LNCaP clone FGC (cell line): ENCODE measurements at regions not wholly inside any gene's neighbourhood (a gene's known extent, or its start where the extent isn't known, plus 50 kb on each side); places are given as distances from the start of the nearest gene placed in this dataset.

Source experiments
- DNase-seq: peaks from one replicate; pipeline ENCODE4 v3.0.0-alpha.2; 2011; ENCODE audit warnings: low read depth
- H3K4me3 ChIP-seq: 2 replicates; pipeline ENCODE4 v1.5.1; 2011; ENCODE audit warnings: mild to moderate bottlenecking, low read depth, low read length, control low read depth
- TF ChIP-seq, protein P1 (sequence below): IDR thresholded peaks from 2 replicates; pipeline ENCODE4 v1.5.1; 2012; ENCODE audit warnings: mild to moderate bottlenecking; ENCODE audit not compliant: control insufficient read depth, insufficient read depth; ENCODE audit errors: extremely low read depth

DNA sequence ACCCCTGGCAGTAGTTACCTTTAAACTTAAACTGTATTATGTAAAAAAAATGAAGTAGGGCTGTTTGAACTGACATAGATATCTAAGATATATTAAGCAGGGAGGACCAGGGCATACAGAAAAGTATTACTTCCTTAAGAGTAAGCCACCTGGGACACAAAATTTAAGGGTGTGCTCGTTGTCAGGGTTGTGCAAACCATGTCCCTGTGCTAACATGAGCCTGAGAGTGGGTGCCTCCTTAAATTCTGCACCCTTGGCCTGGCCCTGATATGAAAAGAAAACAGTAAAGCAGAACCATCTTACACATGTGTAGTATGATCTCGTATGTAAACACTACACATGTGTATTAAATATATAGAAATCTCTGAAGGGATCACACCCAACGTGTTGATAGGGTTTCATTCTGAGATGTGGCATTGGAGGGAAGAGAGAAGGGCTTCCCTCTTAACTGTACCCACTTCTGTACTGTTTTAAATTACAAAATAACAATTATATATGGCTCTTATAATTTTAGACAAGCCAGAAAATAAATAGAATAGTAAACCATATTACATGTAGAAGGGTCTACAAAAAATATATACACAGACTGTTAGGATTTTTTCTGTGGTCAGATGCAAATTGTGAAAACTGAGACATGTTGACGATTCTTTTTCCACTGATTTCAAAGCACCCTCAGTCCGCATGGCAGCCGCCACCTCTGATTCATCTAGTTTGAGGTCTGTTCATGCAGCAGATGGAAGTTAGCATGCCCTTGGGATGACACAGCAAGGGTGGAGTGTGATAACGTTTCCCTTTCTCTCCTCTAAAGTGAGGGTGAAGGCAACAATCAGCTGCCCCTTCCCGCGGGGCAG lies 400.8 kb upstream of the PROK2 start:
- TF ChIP-seq, protein P1, sequence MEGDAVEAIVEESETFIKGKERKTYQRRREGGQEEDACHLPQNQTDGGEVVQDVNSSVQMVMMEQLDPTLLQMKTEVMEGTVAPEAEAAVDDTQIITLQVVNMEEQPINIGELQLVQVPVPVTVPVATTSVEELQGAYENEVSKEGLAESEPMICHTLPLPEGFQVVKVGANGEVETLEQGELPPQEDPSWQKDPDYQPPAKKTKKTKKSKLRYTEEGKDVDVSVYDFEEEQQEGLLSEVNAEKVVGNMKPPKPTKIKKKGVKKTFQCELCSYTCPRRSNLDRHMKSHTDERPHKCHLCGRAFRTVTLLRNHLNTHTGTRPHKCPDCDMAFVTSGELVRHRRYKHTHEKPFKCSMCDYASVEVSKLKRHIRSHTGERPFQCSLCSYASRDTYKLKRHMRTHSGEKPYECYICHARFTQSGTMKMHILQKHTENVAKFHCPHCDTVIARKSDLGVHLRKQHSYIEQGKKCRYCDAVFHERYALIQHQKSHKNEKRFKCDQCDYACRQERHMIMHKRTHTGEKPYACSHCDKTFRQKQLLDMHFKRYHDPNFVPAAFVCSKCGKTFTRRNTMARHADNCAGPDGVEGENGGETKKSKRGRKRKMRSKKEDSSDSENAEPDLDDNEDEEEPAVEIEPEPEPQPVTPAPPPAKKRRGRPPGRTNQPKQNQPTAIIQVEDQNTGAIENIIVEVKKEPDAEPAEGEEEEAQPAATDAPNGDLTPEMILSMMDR: no peak
- no peak overlapping the region for H3K4me3 ChIP-seq
- DNase-seq: no peak

DNA sequence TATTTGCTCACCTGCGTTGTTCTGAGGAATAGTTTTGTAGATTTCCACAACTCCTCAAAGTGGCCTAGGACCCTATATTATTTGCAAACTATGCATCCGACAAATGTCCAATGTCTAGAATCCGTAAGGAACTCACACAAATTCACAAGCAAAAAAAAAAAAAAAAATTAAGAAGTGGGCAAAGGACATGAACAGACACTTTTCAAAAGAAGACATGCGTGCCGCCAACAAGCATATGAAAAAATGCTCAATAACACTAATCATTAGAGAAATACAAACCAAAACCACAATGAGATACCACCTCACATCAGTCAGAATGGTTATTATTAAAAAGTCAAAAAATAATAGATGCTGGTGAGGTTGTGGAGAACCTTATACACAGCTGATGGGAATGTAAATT lies 398.5 kb upstream of the PROK2 start:
- no peak overlapping the region for H3K4me3 ChIP-seq
- TF ChIP-seq, protein P1: no peak
- DNase-seq: no peak

DNA sequence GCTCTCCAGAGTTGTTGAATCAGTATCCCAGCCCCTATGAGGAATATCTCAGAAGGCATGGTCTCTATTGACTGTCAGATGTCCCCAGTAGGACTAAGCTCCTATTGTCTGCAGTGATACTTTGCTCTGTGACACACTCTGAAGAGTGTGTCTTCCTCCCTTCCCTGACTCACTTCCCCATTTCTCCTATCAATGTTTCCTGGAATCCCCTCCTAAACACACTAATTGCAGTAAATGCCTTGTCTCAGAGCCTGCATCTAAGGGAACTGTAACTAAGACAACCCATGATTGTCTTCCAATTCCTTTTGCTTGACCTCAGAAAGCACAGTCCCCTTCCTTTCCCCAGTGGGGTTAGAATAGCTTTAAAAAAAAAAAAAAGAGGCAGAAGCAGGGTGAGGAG lies 397.3 kb upstream of the PROK2 start:
- H3K4me3 ChIP-seq: no peak overlapping the region
- TF ChIP-seq, protein P1: no peak
- DNase-seq: no peak

DNA sequence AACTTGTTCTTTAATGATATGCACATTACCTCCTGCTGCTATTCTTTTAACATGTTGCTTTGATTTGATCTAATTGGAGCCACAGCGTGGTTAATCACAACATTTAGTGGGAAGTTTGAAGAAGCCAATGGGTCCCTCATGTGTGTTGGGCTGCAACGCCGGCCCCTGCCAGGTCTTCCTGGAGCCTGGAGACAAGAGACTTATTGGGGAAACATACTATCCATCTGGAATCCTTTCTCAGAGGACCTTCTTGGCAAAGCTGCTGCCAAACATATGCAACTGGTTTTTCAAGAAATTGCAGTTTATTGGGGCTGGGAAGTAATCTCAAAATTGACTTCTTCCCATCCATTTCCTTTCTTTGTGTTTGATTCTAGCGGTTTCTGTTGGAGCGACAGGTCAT lies 396.3 kb upstream of the PROK2 start:
- peak; percentile 27 for DNase-seq
- no peak overlapping the region for H3K4me3 ChIP-seq
- TF ChIP-seq, protein P1: no peak

DNA sequence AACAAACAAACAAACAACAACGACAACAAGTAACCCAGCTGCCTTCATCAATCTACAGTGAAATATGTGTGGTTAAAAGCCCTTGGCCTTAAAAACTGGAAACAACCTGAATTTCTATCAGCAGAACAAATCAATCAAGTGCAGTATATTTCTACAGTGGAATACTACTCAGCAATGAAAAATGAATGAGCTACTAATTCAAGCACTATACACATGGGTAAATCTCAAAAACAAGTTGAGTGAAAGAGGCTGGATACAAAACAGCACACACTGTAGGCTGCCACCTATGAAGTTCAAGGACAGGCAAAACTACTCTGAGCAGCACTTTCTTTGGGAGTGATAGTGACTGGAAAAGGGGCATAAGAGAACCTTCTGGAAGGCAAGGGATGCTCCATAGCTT lies 395.5 kb upstream of the PROK2 start:
- TF ChIP-seq, protein P1: no peak
- no peak for DNase-seq
- no peak overlapping the region for H3K4me3 ChIP-seq

DNA sequence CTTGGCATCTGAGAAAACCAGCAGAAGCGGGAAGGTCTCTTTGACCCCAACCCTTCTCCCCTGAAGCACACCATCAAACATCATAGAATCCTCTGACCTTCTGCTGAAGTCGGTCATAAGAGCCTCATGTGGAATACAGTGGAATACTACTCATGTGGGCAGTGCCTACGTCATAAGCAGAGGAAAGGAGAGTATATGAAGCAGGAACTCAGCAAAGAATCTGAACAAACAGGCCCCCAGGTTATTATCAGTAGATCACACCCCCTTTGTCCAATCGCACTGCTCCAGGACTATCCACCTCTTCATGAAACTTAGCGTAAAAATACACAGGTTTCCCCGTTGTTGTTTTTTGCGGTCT lies 394.1 kb upstream of the PROK2 start:
- H3K4me3 ChIP-seq: no peak overlapping the region
- DNase-seq: no peak
- TF ChIP-seq, protein P1: no peak

DNA sequence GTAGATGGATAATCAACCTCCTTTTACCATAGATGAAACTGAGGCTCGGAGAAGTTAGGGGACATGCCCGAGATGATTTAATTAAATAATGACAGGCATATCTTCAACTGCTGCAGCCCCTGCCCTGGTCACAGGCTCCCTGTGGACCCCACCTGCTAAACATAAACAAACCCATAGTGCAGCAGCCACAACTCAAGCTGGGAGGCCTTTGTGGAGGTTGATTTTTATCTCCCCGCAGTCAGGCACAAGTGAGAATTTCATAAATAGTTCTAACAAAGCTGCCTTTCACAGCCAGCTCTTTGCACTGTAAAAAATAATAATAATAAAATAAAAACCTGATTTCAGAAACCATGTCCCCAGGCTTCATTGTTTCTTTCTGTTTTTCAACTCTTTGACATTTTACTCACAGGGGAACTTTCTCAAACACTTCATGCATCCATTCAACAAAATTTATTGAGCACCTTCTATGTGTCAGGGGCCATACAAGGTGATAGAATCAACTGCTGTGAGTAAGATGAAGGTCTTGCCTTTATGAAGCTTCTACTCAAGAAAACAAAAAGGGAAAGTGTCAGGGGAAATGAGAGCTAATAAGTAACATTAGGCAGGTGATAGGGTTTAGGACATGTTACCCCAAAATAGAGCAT lies 393.6 kb upstream of the PROK2 start:
- TF ChIP-seq, protein P1: no peak
- no peak for DNase-seq
- H3K4me3 ChIP-seq: no peak overlapping the region
